Activated naive CD8-positive, alpha-beta T cell (primary cell): ENCODE measurements at regions not wholly inside any gene's neighbourhood (a gene's known extent, or its start where the extent isn't known, plus 50 kb on each side); places are given as distances from the start of the nearest gene placed in this dataset.

ENCODE experiments used
- H3K27ac Mint-ChIP-seq: one replicate; pipeline ENCODE4 v1.8.0; 2021; ENCODE audit warnings: mixed read lengths
- H3K27me3 Mint-ChIP-seq: one replicate; pipeline ENCODE4 v1.8.0; 2021; ENCODE audit warnings: mixed read lengths
- H3K36me3 Mint-ChIP-seq: one replicate; pipeline ENCODE4 v1.8.0; 2021; ENCODE audit warnings: mixed read lengths
- H3K4me1 Mint-ChIP-seq: one replicate; pipeline ENCODE4 v1.8.0; 2021; ENCODE audit warnings: low read depth, mixed read lengths
- H3K4me3 Mint-ChIP-seq: one replicate; pipeline ENCODE4 v1.8.0; 2021; ENCODE audit warnings: mild to moderate bottlenecking, mixed read lengths
- H3K9me3 Mint-ChIP-seq: one replicate; pipeline ENCODE4 v1.8.0; 2021; ENCODE audit warnings: low read depth, mixed read lengths

GRCh38 chr18:77457681-77458080 is 208.0 kb downstream of the GALR1 start:
- Mint-ChIP-seq H3K4me1 (no peaks in the 10 kb centered on the region), H3K27ac (no peak overlapping the region), H3K4me3 (no peak overlapping the region), H3K27me3 (peaks cover 7% of the 10 kb centered on the region), H3K36me3 (no peaks in the 10 kb centered on the region), H3K9me3 (no peaks in the 10 kb centered on the region)

- Mint-ChIP-seq H3K4me1 (no peaks in the 10 kb centered on the region), H3K9me3 (no peaks in the 10 kb centered on the region), H3K27me3 (peaks cover 9% of the 10 kb centered on the region), H3K36me3 (no peaks in the 10 kb centered on the region), H3K27ac (no peak overlapping the region), H3K4me3 (no peak overlapping the region)
Measured at GRCh38 chr18:77461062-77461688, 211.5 kb downstream of the GALR1 start.

- no peaks in the 10 kb centered on the region for H3K9me3 Mint-ChIP-seq
- no peaks in the 10 kb centered on the region for H3K36me3 Mint-ChIP-seq
- no peaks in the 10 kb centered on the region for H3K4me1 Mint-ChIP-seq
- peaks cover 11% of the 10 kb centered on the region for H3K27me3 Mint-ChIP-seq
- no peak overlapping the region for H3K4me3 Mint-ChIP-seq
- H3K27ac Mint-ChIP-seq: no peak overlapping the region
Measured at GRCh38 chr18:77464917-77465316, 215.3 kb downstream of the GALR1 start.

GRCh38 chr18:77466890-77467289 is 217.2 kb downstream of the GALR1 start:
- Mint-ChIP-seq H3K36me3 (no peaks in the 10 kb centered on the region), H3K4me3 (no peak overlapping the region), H3K9me3 (no peaks in the 10 kb centered on the region), H3K27me3 (peaks cover 14% of the 10 kb centered on the region), H3K4me1 (no peaks in the 10 kb centered on the region), H3K27ac (no peak overlapping the region)

- H3K4me1 Mint-ChIP-seq: no peaks in the 10 kb centered on the region
- H3K4me3 Mint-ChIP-seq: no peak overlapping the region
- peaks cover 14% of the 10 kb centered on the region for H3K27me3 Mint-ChIP-seq
- no peaks in the 10 kb centered on the region for H3K36me3 Mint-ChIP-seq
- H3K27ac Mint-ChIP-seq: no peak overlapping the region
- no peaks in the 10 kb centered on the region for H3K9me3 Mint-ChIP-seq
Measured at GRCh38 chr18:77469131-77469530, 219.5 kb downstream of the GALR1 start.

- H3K9me3 Mint-ChIP-seq: no peaks in the 10 kb centered on the region
- H3K27ac Mint-ChIP-seq: no peak overlapping the region
- peaks cover 17% of the 10 kb centered on the region for H3K27me3 Mint-ChIP-seq
- H3K36me3 Mint-ChIP-seq: no peaks in the 10 kb centered on the region
- no peaks in the 10 kb centered on the region for H3K4me1 Mint-ChIP-seq
- no peak overlapping the region for H3K4me3 Mint-ChIP-seq
Measured at GRCh38 chr18:77470569-77471413, 221.1 kb downstream of the GALR1 start.

GRCh38 chr18:77472509-77472908 is 222.9 kb downstream of the GALR1 start:
- no peak overlapping the region for H3K4me3 Mint-ChIP-seq

GRCh38 chr18:77478646-77479442 is 229.2 kb downstream of the GALR1 start:
- no peaks in the 10 kb centered on the region for H3K9me3 Mint-ChIP-seq
- no peaks in the 10 kb centered on the region for H3K4me1 Mint-ChIP-seq
- H3K36me3 Mint-ChIP-seq: no peaks in the 10 kb centered on the region
- no peak overlapping the region for H3K27ac Mint-ChIP-seq
- H3K27me3 Mint-ChIP-seq: peaks cover 7% of the 10 kb centered on the region
- no peak overlapping the region for H3K4me3 Mint-ChIP-seq

More at GRCh38 chr18:77472509-77472908, 222.9 kb downstream of the GALR1 start:
- Mint-ChIP-seq H3K36me3 (no peaks in the 10 kb centered on the region), H3K27ac (no peak overlapping the region), H3K9me3 (no peaks in the 10 kb centered on the region), H3K27me3 (peaks cover 14% of the 10 kb centered on the region), H3K4me1 (no peaks in the 10 kb centered on the region)

GRCh38 chr18:77481541-77481940 is 231.9 kb downstream of the GALR1 start:
- H3K27me3 Mint-ChIP-seq: peaks cover 9% of the 10 kb centered on the region
- H3K36me3 Mint-ChIP-seq: no peaks in the 10 kb centered on the region
- H3K9me3 Mint-ChIP-seq: no peaks in the 10 kb centered on the region
- no peaks in the 10 kb centered on the region for H3K4me1 Mint-ChIP-seq
- H3K4me3 Mint-ChIP-seq: no peak overlapping the region
- no peak overlapping the region for H3K27ac Mint-ChIP-seq

- H3K27ac Mint-ChIP-seq: no peak overlapping the region
- H3K9me3 Mint-ChIP-seq: no peaks in the 10 kb centered on the region
- H3K27me3 Mint-ChIP-seq: peaks cover 9% of the 10 kb centered on the region
- no peaks in the 10 kb centered on the region for H3K4me1 Mint-ChIP-seq
- H3K36me3 Mint-ChIP-seq: no peaks in the 10 kb centered on the region
- H3K4me3 Mint-ChIP-seq: no peak overlapping the region
Measured at GRCh38 chr18:77482190-77483085, 232.8 kb downstream of the GALR1 start.

GRCh38 chr18:77486985-77487384 is 237.3 kb downstream of the GALR1 start:
- Mint-ChIP-seq H3K27me3 (peaks cover 12% of the 10 kb centered on the region), H3K36me3 (no peaks in the 10 kb centered on the region), H3K4me3 (no peak overlapping the region), H3K9me3 (no peaks in the 10 kb centered on the region), H3K27ac (no peak overlapping the region), H3K4me1 (no peaks in the 10 kb centered on the region)

- Mint-ChIP-seq H3K27me3 (peaks cover 11% of the 10 kb centered on the region), H3K4me3 (no peak overlapping the region), H3K36me3 (no peaks in the 10 kb centered on the region), H3K9me3 (no peaks in the 10 kb centered on the region), H3K4me1 (no peaks in the 10 kb centered on the region), H3K27ac (no peak overlapping the region)
Measured at GRCh38 chr18:77487951-77488740, 238.5 kb downstream of the GALR1 start.

GRCh38 chr18:77495079-77495478 is 245.4 kb downstream of the GALR1 start:
- Mint-ChIP-seq H3K4me3 (no peak overlapping the region), H3K9me3 (no peaks in the 10 kb centered on the region), H3K27ac (peak overlapping the region; percentile 13)

More at GRCh38 chr18:77495079-77495478, 245.4 kb downstream of the GALR1 start:
- Mint-ChIP-seq H3K36me3 (no peaks in the 10 kb centered on the region), H3K4me1 (no peaks in the 10 kb centered on the region), H3K27me3 (peaks cover 6% of the 10 kb centered on the region)
